Tibial artery (tissue), 4 donors: ENCODE measurements at regions not wholly inside any gene's neighbourhood (a gene's known extent, or its start where the extent isn't known, plus 50 kb on each side); places are given as distances from the start of the nearest gene placed in this dataset.
"Not testable (repeated sequence)": the region's sequence is repeated elsewhere in the genome, so short reads cannot be mapped to it uniquely, and the experiment has no call there.

ENCODE experiments used
- DNase-seq, 2 donors: peaks; one replicate each; pipeline ENCODE4 v3.0.0-alpha.2; 2019
- H3K27ac ChIP-seq, 2 donors: fragments of 200-600 bp; sonication (generic) in 1 of 2; 1 replicate in 1 of 2; 2 replicates in 1 of 2; pipeline ENCODE4 v1.5.1; 2018 to 2019; ENCODE audit warnings: mild to moderate bottlenecking in 1 of 2
- H3K27me3 ChIP-seq, 2 donors: fragments of 200-600 bp; sonication (generic) in 1 of 2; one replicate each; pipeline versions ENCODE4 v1.5.1 to v1.6.0; 2016 to 2019
- H3K36me3 ChIP-seq, 3 donors: fragments of 200-600 bp; sonication (generic) in 2 of 3; one replicate each; pipeline ENCODE4 v1.5.1; 2016 to 2019; ENCODE audit warnings: mild to moderate bottlenecking in 2 of 3
- H3K4me1 ChIP-seq, 4 donors: fragments of 200-600 bp; sonication (generic) in 2 of 4; 1 replicate in 3 of 4; 2 replicates in 1 of 4; pipeline ENCODE4 v1.5.1; 2016 to 2019
- H3K4me3 ChIP-seq, 2 donors: fragments of 200-600 bp; sonication (generic) in 1 of 2; 1 replicate in 1 of 2; 2 replicates in 1 of 2; pipeline ENCODE4 v1.5.1; 2018 to 2019; ENCODE audit warnings: mild to moderate bottlenecking in 2 of 2
- H3K9me3 ChIP-seq, 3 donors: fragments of 200-600 bp; sonication (generic) in 1 of 3; one replicate each; pipeline ENCODE4 v1.5.1; 2016 to 2019
- CTCF ChIP-seq, 2 experiments: fragments of 200-600 bp in 1 of 2; fragments of 450-650 bp in 1 of 2; IDR thresholded peaks; one replicate each; pipeline ENCODE4 v1.5.1; 2017 to 2019; ENCODE audit warnings: antibody characterized with exemption in 2 of 2, mild to moderate bottlenecking in 1 of 2, moderate library complexity in 1 of 2
- intact Hi-C: fragments of 100-400 bp; cut with DNase I; formaldehyde crosslinking; loops from one replicate; pipeline ENCODE4 v1.15.0; 2023; ENCODE audit warnings: low total_unique reads

DNA sequence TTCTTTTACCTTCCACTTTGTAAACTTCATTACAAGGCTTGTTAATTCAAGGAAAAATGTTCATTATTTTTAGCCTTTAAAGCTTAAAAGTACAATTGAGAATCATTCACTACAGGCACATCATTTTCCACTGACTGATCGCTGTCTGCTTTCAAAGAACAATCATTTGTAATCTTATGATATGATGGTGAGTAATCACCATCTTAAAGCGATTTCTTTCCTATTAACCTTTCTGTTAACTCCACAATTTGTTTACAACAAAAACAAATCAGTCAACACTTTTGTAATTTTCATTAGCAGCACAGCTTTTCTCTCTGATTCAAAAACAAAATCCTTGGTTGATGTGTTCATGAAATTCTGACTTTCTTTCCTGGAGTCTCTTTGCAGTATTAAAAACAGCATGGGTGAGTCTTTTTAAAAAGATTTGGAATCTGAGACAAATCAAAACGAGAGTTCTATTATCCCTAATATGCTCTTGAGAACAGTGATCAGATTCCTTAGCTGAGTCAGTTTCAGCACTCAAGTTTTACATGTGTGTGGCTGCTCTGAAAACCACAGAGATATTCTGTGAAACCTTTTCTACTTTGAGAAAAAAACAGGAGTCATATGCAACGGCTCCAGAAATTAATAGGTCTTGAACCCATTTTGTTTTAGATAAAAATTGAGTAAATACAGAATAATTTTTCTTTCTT is 145.8 kb upstream of the TMPRSS15 start:
- Histone ChIP-seq H3K4me3 (no peak overlapping the region), H3K4me1 (no peaks in the 10 kb centered on the region), H3K9me3 (no peaks in the 10 kb centered on the region), H3K27ac (no peak overlapping the region), H3K27me3 (no peaks in the 10 kb centered on the region), H3K36me3 (no peaks in the 10 kb centered on the region)
- intact Hi-C loops = no loop called here
- no peak for DNase-seq
- TF ChIP-seq CTCF (IDR thresholded peaks at IDR 0.05) = no peak

DNA sequence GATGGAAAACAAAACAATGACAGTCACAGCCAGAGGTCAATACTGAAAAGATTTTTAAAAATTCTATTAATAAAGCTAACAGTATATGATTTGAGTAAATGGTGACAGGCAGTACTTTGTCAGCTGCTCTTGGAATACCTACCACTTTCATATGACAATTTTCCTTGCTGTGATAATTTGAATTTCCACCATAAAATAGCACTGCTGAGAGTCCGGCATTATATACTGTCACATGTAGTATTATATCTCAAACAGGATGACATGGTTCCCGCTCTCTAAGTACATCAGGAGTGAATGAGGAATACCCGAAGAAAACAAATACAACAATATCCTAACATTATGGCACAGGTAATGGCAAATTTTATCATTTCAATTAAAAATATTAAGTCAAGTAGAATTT is 146.8 kb upstream of the TMPRSS15 start:
- H3K27ac ChIP-seq = no peak overlapping the region
- no peaks in the 10 kb centered on the region for H3K9me3 ChIP-seq
- H3K36me3 ChIP-seq = no peaks in the 10 kb centered on the region
- DNase-seq = no peak
- TF ChIP-seq CTCF (IDR thresholded peaks at IDR 0.05) = no peak
- intact Hi-C loops = no loop called here
- no peaks in the 10 kb centered on the region for H3K27me3 ChIP-seq
- no peaks in the 10 kb centered on the region for H3K4me1 ChIP-seq
- no peak overlapping the region for H3K4me3 ChIP-seq

DNA sequence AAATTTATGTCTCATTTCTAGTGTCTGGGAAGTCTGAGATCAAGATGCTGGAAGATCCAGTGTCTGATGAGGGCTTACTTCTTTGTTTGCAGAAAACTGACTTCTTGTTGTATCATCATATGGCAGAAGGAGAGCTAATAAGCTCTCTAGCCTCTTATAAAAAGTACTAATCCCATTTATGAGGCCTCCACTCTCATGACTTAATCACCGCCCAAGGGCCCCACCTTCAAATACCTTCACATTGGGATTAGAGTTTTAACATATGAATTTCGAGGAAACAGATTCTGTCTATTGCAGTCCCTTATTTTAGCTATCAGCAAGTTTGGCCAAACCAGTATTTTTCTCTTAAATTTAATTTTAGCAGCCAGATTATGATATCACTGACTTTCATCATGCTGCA is 150.2 kb upstream of the TMPRSS15 start:
- Histone ChIP-seq H3K27ac (no peak overlapping the region), H3K4me1 (no peaks in the 10 kb centered on the region), H3K36me3 (no peaks in the 10 kb centered on the region), H3K4me3 (no peak overlapping the region), H3K9me3 (no peaks in the 10 kb centered on the region), H3K27me3 (no peaks in the 10 kb centered on the region)
- TF ChIP-seq CTCF (IDR thresholded peaks at IDR 0.05) = no peak
- no peak for DNase-seq
- intact Hi-C loops = no loop called here

GRCh38 chr21:18567770-18568169 is 164.2 kb upstream of the TMPRSS15 start:
- H3K4me3 ChIP-seq, H3K4me1 ChIP-seq, H3K36me3 ChIP-seq, H3K27ac ChIP-seq, H3K9me3 ChIP-seq, intact Hi-C loops, DNase-seq, H3K27me3 ChIP-seq: not testable (repeated sequence)

GRCh38 chr21:18588001-18588662 is 184.5 kb upstream of the TMPRSS15 start:
- Histone ChIP-seq H3K27me3 (no peaks in the 10 kb centered on the region), H3K36me3 (no peaks in the 10 kb centered on the region), H3K4me3 (no peak overlapping the region), H3K27ac (no peak overlapping the region), H3K9me3 (no peaks in the 10 kb centered on the region), H3K4me1 (no peaks in the 10 kb centered on the region)
- DNase-seq = no peak
- TF ChIP-seq CTCF (IDR thresholded peaks at IDR 0.05) = no peak
- intact Hi-C loops = no loop called here

DNA sequence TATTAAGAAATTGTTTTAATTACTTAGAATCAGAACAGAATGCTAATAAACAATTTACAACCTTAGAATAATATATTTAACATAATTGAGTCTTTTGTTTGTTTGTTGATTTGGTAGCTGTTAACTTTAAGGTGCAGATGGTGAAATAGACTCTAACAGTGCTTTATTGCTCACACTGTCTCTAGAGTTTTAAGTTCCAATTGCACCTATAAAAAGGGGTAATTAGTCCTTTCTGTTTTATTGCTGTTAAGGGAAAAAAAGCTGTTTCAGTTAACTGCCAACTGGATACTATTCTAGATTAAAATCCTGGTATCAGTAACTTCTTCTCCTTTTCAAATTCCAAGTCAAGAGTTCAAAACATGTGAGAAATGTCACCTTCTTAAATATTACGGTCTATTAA is 197.6 kb upstream of the TMPRSS15 start:
- DNase-seq = no peak
- Histone ChIP-seq H3K9me3 (no peaks in the 10 kb centered on the region), H3K27ac (no peak overlapping the region), H3K4me1 (no peaks in the 10 kb centered on the region), H3K36me3 (no peaks in the 10 kb centered on the region), H3K27me3 (no peaks in the 10 kb centered on the region), H3K4me3 (no peak overlapping the region)
- intact Hi-C loops = no loop called here
- TF ChIP-seq CTCF (IDR thresholded peaks at IDR 0.05) = no peak
